Suprapubic skin (tissue), 4 donors: ENCODE measurements at regions not wholly inside any gene's neighbourhood (a gene's known extent, or its start where the extent isn't known, plus 50 kb on each side); places are given as distances from the start of the nearest gene placed in this dataset.

ENCODE experiments used
- DNase-seq, 2 donors: peaks; one replicate each; pipeline ENCODE4 v3.0.0-alpha.2; 2019; ENCODE audit warnings: low spot score in 2 of 2
- H3K27ac ChIP-seq: fragments of 200-600 bp; sonication (generic); one replicate; pipeline ENCODE4 v1.5.1; 2019
- H3K27me3 ChIP-seq: fragments of 200-600 bp; sonication (generic); one replicate; pipeline ENCODE4 v1.5.1; 2019
- H3K36me3 ChIP-seq: fragments of 200-600 bp; sonication (generic); one replicate; pipeline ENCODE4 v1.5.1; 2019
- H3K4me1 ChIP-seq: fragments of 200-600 bp; sonication (generic); one replicate; pipeline ENCODE4 v1.5.1; 2019
- H3K4me3 ChIP-seq: fragments of 200-600 bp; sonication (generic); one replicate; pipeline ENCODE4 v1.5.1; 2019; ENCODE audit warnings: mild to moderate bottlenecking
- H3K9me3 ChIP-seq: fragments of 200-600 bp; sonication (generic); one replicate; pipeline ENCODE4 v1.5.1; 2019
- CTCF ChIP-seq, 2 donors: fragments of 200-600 bp in 1 of 2; fragments of 450-650 bp in 1 of 2; sonication (generic) in 1 of 2; IDR thresholded peaks; one replicate each; pipeline ENCODE4 v1.5.1; 2016 to 2019; ENCODE audit warnings: antibody characterized with exemption in 2 of 2, mild to moderate bottlenecking in 1 of 2, moderate library complexity in 1 of 2
- EP300 ChIP-seq: sonication (generic); formaldehyde crosslinking; IDR thresholded peaks from one replicate; pipeline ENCODE4 v1.6.1; 2017; ENCODE audit warnings: antibody characterized with exemption
- POLR2A ChIP-seq, 2 donors: fragments of 450-650 bp; IDR thresholded peaks; one replicate each; pipeline ENCODE4 v1.6.1; 2017; ENCODE audit warnings: antibody characterized with exemption in 2 of 2, mild to moderate bottlenecking in 2 of 2, moderate library complexity in 2 of 2
- POLR2AphosphoS5 ChIP-seq, 3 donors: sonication (generic); formaldehyde crosslinking; IDR thresholded peaks; one replicate each; pipeline ENCODE4 v1.6.1; 2017; ENCODE audit warnings: antibody characterized with exemption in 3 of 3
- WGBS: methylation state at CpG from one replicate; pipeline ENCODE4 v1.1.5; 2018; 5-methylcytosine and 5-hydroxymethylcytosine counted together

- no peak for DNase-seq
- whole genome bisulfite sequencing = 70% methylated on average over 1 of the region's 1 CpG
- Histone ChIP-seq H3K9me3 (no peaks in the 10 kb centered on the region), H3K27me3 (no peaks in the 10 kb centered on the region), H3K4me3 (no peak overlapping the region), H3K36me3 (no peaks in the 10 kb centered on the region), H3K4me1 (no peaks in the 10 kb centered on the region), H3K27ac (no peak overlapping the region)
- TF ChIP-seq CTCF (IDR thresholded peaks at IDR 0.05) (no peak), POLR2AphosphoS5 (IDR thresholded peaks at IDR 0.05) (no peak), EP300 (no peak), POLR2A (IDR thresholded peaks at IDR 0.05) (no peak)
Measured at GRCh38 chr14:42533476-42533875, 926.8 kb downstream of the LRFN5 start.

GRCh38 chr14:42532194-42532593 is 925.5 kb downstream of the LRFN5 start:
- no peaks in the 10 kb centered on the region for H3K27me3 ChIP-seq
- no peaks in the 10 kb centered on the region for H3K36me3 ChIP-seq
- DNase-seq = no peak
- no peak overlapping the region for H3K27ac ChIP-seq
- H3K9me3 ChIP-seq = no peaks in the 10 kb centered on the region
- TF ChIP-seq POLR2AphosphoS5 (IDR thresholded peaks at IDR 0.05) = no peak
- no peak for TF ChIP-seq CTCF (IDR thresholded peaks at IDR 0.05)
- TF ChIP-seq POLR2A (IDR thresholded peaks at IDR 0.05) = no peak
- no peak for TF ChIP-seq EP300
- WGBS = 88% methylated on average over 2 of the region's 2 CpGs
- H3K4me3 ChIP-seq = no peak overlapping the region
- H3K4me1 ChIP-seq = no peaks in the 10 kb centered on the region

- WGBS = 98% methylated on average over 2 of the region's 2 CpGs
- H3K27me3 ChIP-seq = no peaks in the 10 kb centered on the region
Measured at GRCh38 chr14:42527141-42527540, 920.5 kb downstream of the LRFN5 start.

GRCh38 chr14:42523666-42524065 is 917.0 kb downstream of the LRFN5 start:
- no peaks in the 10 kb centered on the region for H3K9me3 ChIP-seq
- WGBS = 8% methylated on average over 2 of the region's 2 CpGs
- H3K4me3 ChIP-seq = no peak overlapping the region
- peaks cover 5% of the 10 kb centered on the region for H3K4me1 ChIP-seq
- no peak for TF ChIP-seq CTCF (IDR thresholded peaks at IDR 0.05)
- TF ChIP-seq EP300 = no peak
- TF ChIP-seq POLR2AphosphoS5 (IDR thresholded peaks at IDR 0.05) = no peak
- no peak for TF ChIP-seq POLR2A (IDR thresholded peaks at IDR 0.05)
- H3K36me3 ChIP-seq = no peaks in the 10 kb centered on the region
- H3K27me3 ChIP-seq = no peaks in the 10 kb centered on the region
- DNase-seq = no peak
- no peak overlapping the region for H3K27ac ChIP-seq

More at GRCh38 chr14:42527141-42527540, 920.5 kb downstream of the LRFN5 start:
- no peak overlapping the region for H3K4me3 ChIP-seq
- no peak overlapping the region for H3K27ac ChIP-seq
- no peaks in the 10 kb centered on the region for H3K36me3 ChIP-seq
- no peaks in the 10 kb centered on the region for H3K9me3 ChIP-seq
- DNase-seq = no peak
- TF ChIP-seq POLR2AphosphoS5 (IDR thresholded peaks at IDR 0.05) (no peak), CTCF (IDR thresholded peaks at IDR 0.05) (no peak), EP300 (no peak), POLR2A (IDR thresholded peaks at IDR 0.05) (no peak)
- H3K4me1 ChIP-seq = peaks cover 5% of the 10 kb centered on the region

- no peaks in the 10 kb centered on the region for H3K27me3 ChIP-seq
- no peaks in the 10 kb centered on the region for H3K4me1 ChIP-seq
- DNase-seq = no peak
- TF ChIP-seq POLR2A (IDR thresholded peaks at IDR 0.05) (no peak), EP300 (no peak), CTCF (IDR thresholded peaks at IDR 0.05) (no peak), POLR2AphosphoS5 (IDR thresholded peaks at IDR 0.05) (no peak)
- no peak overlapping the region for H3K27ac ChIP-seq
- no peaks in the 10 kb centered on the region for H3K9me3 ChIP-seq
- no peak overlapping the region for H3K4me3 ChIP-seq
- WGBS = 86% methylated on average over 1 of the region's 2 CpGs
- no peaks in the 10 kb centered on the region for H3K36me3 ChIP-seq
Measured at GRCh38 chr14:42517806-42518500, 911.3 kb downstream of the LRFN5 start.
